NCI-H2196 (cell line): ENCODE measurements at regions not wholly inside any gene's neighbourhood (a gene's known extent, or its start where the extent isn't known, plus 50 kb on each side); places are given as distances from the start of the nearest gene placed in this dataset.

Source experiments
- DNase-seq: peaks from one replicate; lab custom pipeline; 2025; ENCODE audit not compliant: unreplicated experiment; lab: John Stamatoyannopoulos, UW

- DNase-seq = no peak
Observed at GRCh38 chr5:155831491-155831890, 495.5 kb upstream of the SGCD start.

GRCh38 chr5:155833287-155833686 lies 493.7 kb upstream of the SGCD start:
- no peak for DNase-seq

GRCh38 chr5:155834271-155834975 lies 492.5 kb upstream of the SGCD start:
- DNase-seq = no peak

GRCh38 chr5:155836089-155836803 lies 490.7 kb upstream of the SGCD start:
- DNase-seq = no peak

- no peak for DNase-seq
Observed at GRCh38 chr5:155838394-155838793, 488.6 kb upstream of the SGCD start.

- DNase-seq = peak; percentile 65
Observed at GRCh38 chr5:155839251-155840037, 487.5 kb upstream of the SGCD start.

- DNase-seq = no peak
Observed at GRCh38 chr5:155844542-155844941, 482.4 kb upstream of the SGCD start.

GRCh38 chr5:155850370-155850769 lies 476.6 kb upstream of the SGCD start:
- DNase-seq = no peak

- DNase-seq = no peak
Observed at GRCh38 chr5:155866971-155867370, 460.0 kb upstream of the SGCD start.

- DNase-seq = no peak
Observed at GRCh38 chr5:155867522-155868088, 459.4 kb upstream of the SGCD start.

- no peak for DNase-seq
Observed at GRCh38 chr5:155870636-155871035, 456.3 kb upstream of the SGCD start.

- no peak for DNase-seq
Observed at GRCh38 chr5:155871623-155872022, 455.3 kb upstream of the SGCD start.

GRCh38 chr5:155872629-155873220 lies 454.2 kb upstream of the SGCD start:
- peak; percentile 74 for DNase-seq

GRCh38 chr5:155878991-155879575 lies 447.9 kb upstream of the SGCD start:
- no peak for DNase-seq

GRCh38 chr5:155884041-155884440 lies 442.9 kb upstream of the SGCD start:
- no peak for DNase-seq

GRCh38 chr5:155885199-155885598 lies 441.8 kb upstream of the SGCD start:
- no peak for DNase-seq

GRCh38 chr5:155886311-155887031 lies 440.5 kb upstream of the SGCD start:
- DNase-seq = no peak

GRCh38 chr5:155895484-155895883 lies 431.5 kb upstream of the SGCD start:
- no peak for DNase-seq

- DNase-seq = no peak
Observed at GRCh38 chr5:155897761-155898160, 429.2 kb upstream of the SGCD start.

- no peak for DNase-seq
Observed at GRCh38 chr5:155898284-155898683, 428.7 kb upstream of the SGCD start.
